ENCODE measurements at regions not wholly inside any gene's neighbourhood (a gene's known extent, or its start where the extent isn't known, plus 50 kb on each side); places are given as distances from the start of the nearest gene placed in this dataset.

- H3K4me1 Mint-ChIP-seq: no peaks in the 10 kb centered on the region
- intact Hi-C loops (cut with micrococcal nuclease): no loop called here
- H3K9ac ChIP-seq (ENCODE audit: insufficient read depth, low read length, poor library complexity, severe bottlenecking): no peak overlapping the region
- no peaks in the 10 kb centered on the region for H3K36me3 ChIP-seq (replicated peaks in 1 of 2; ENCODE audit: control insufficient read depth in 1 of 2, insufficient read depth in 2 of 2, low read length in 2 of 2)
- 95% methylated on average over 3 of the region's 5 CpGs for WGBS (ENCODE audit: insufficient coverage)
- H3K27ac ChIP-seq (ENCODE audit: low read depth in 1 of 2, low read length in 2 of 2): no peak overlapping the region
- H3K4me3 Mint-ChIP-seq: no peak overlapping the region
- H3K79me2 ChIP-seq (ENCODE audit: insufficient read depth, low read length): no peaks in the 10 kb centered on the region
- H3K4me1 ChIP-seq (ENCODE audit: control insufficient read depth in 1 of 2, insufficient read depth in 2 of 2, low read length in 2 of 2): no peaks in the 10 kb centered on the region
- H3K4me3 ChIP-seq (replicated peaks in 1 of 3; ENCODE audit: low read depth in 2 of 3, low read length in 3 of 3): no peak overlapping the region
- H3K9me3 Mint-ChIP-seq: no peaks in the 10 kb centered on the region
- H3K27ac Mint-ChIP-seq: no peak overlapping the region
- H3K27me3 Mint-ChIP-seq (ENCODE audit: low read depth in 3 of 3): no peaks in the 10 kb centered on the region
- H2AFZ ChIP-seq (ENCODE audit: insufficient read depth, low read depth, low read length, poor library complexity, severe bottlenecking): no peak overlapping the region
- H4K20me1 ChIP-seq (ENCODE audit: insufficient read depth, low read length): no peaks in the 10 kb centered on the region
- no peak for TF ChIP-seq CTCF (IDR thresholded peaks at IDR 0.05)
- H3K4me2 ChIP-seq (replicated peaks; ENCODE audit: extremely low read depth, low read length, poor library complexity, severe bottlenecking): no peak overlapping the region
- no peaks in the 10 kb centered on the region for H3K27me3 ChIP-seq (ENCODE audit: control insufficient read depth in 2 of 2, insufficient read depth in 2 of 2, low read length in 2 of 2)
- H3K36me3 Mint-ChIP-seq: no peaks in the 10 kb centered on the region
- no peak for DNase-seq
- no peaks in the 10 kb centered on the region for H3K9me3 ChIP-seq (replicated peaks in 1 of 2; ENCODE audit: control insufficient read depth in 1 of 2, insufficient read depth in 1 of 2, low read length in 2 of 2)
These were observed 172.5 kb downstream of the HS3ST3A1 start for GRCh38 chr17:13429201-13429600.

GRCh38 chr17:13428611-13429042 lies 173.1 kb downstream of the HS3ST3A1 start:
- Histone ChIP-seq H3K9me3 (replicated peaks in 1 of 2; ENCODE audit: control insufficient read depth in 1 of 2, insufficient read depth in 1 of 2, low read length in 2 of 2) (no peaks in the 10 kb centered on the region), H3K79me2 (ENCODE audit: insufficient read depth, low read length) (no peaks in the 10 kb centered on the region), H3K4me1 (ENCODE audit: control insufficient read depth in 1 of 2, insufficient read depth in 2 of 2, low read length in 2 of 2) (no peaks in the 10 kb centered on the region), H4K20me1 (ENCODE audit: insufficient read depth, low read length) (no peaks in the 10 kb centered on the region), H3K36me3 (replicated peaks in 1 of 2; ENCODE audit: control insufficient read depth in 1 of 2, insufficient read depth in 2 of 2, low read length in 2 of 2) (no peaks in the 10 kb centered on the region), H3K27ac (ENCODE audit: low read depth in 1 of 2, low read length in 2 of 2) (no peak overlapping the region), H3K4me2 (replicated peaks; ENCODE audit: extremely low read depth, low read length, poor library complexity, severe bottlenecking) (no peak overlapping the region), H3K27me3 (ENCODE audit: control insufficient read depth in 2 of 2, insufficient read depth in 2 of 2, low read length in 2 of 2) (no peaks in the 10 kb centered on the region), H3K9ac (ENCODE audit: insufficient read depth, low read length, poor library complexity, severe bottlenecking) (no peak overlapping the region), H3K4me3 (replicated peaks in 1 of 3; ENCODE audit: low read depth in 2 of 3, low read length in 3 of 3) (no peak overlapping the region), H2AFZ (ENCODE audit: insufficient read depth, low read depth, low read length, poor library complexity, severe bottlenecking) (no peak overlapping the region)
- no peaks in the 10 kb centered on the region for H3K27me3 Mint-ChIP-seq (ENCODE audit: low read depth in 3 of 3)
- intact Hi-C loops (cut with micrococcal nuclease): no loop called here
- H3K36me3 Mint-ChIP-seq: no peaks in the 10 kb centered on the region
- no peaks in the 10 kb centered on the region for H3K9me3 Mint-ChIP-seq
- no peaks in the 10 kb centered on the region for H3K4me1 Mint-ChIP-seq
- WGBS (ENCODE audit: insufficient coverage): no CpG with 5 or more reads among the region's 2 CpGs
- TF ChIP-seq CTCF (IDR thresholded peaks at IDR 0.05): no peak
- no peak for DNase-seq
- H3K27ac Mint-ChIP-seq: peak overlapping the region in 1 of 7 donors; percentile 46
- no peak overlapping the region for H3K4me3 Mint-ChIP-seq

Measured in CD14-positive monocyte (primary cell).